ENCODE measurements at regions not wholly inside any gene's neighbourhood (a gene's known extent, or its start where the extent isn't known, plus 50 kb on each side); places are given as distances from the start of the nearest gene placed in this dataset.

- Histone ChIP-seq H3K4me1 (no peaks in the 10 kb centered on the region), H3K9me3 (peaks cover 14% of the 10 kb centered on the region; the same call in 2 of the 3 replicates), H3K4me2 (no peak overlapping the region), H3K4me3 (no peak overlapping the region), H3K27ac (no peak overlapping the region)
- ATAC-seq (no peak), FAIRE-seq (no peak), DNase-seq (ENCODE audit: low read depth in 1 of 2, low spot score in 1 of 2) (no peak)
- WGBS (ENCODE audit: missing lambda C conversion rate): 71% methylated on average over 4 of the region's 5 CpGs
- CTCF ChIA-PET: interaction anchor here (1.6 kb wide), 1 partner anchor 9 kb away, joined by 5 read pairs; no protein-coding TSS in a partner anchor
- POLR2A ChIA-PET: no interaction called here
- TF ChIP-seq EHMT2 (IDR thresholded peaks at IDR 0.05; ENCODE audit: low read depth) (no peak), MAZ (IDR thresholded peaks at IDR 0.05; ENCODE audit: borderline replicate concordance, low read depth, low read length) (no peak), RFX5 (IDR thresholded peaks at IDR 0.05) (no peak), TFCP2L1 (CRISPR knock-in tag; IDR thresholded peaks at IDR 0.05) (no peak), KDM5A (IDR thresholded peaks at IDR 0.05) (no peak), HMGXB4 (CRISPR knock-in tag; IDR thresholded peaks at IDR 0.05; ENCODE audit: borderline replicate concordance) (no peak), BHLHE40 (IDR thresholded peaks at IDR 0.05; ENCODE audit: low read depth, low read length) (no peak), TP53 (CRISPR knock-in tag; IDR thresholded peaks at IDR 0.05) (no peak), MYC (IDR thresholded peaks at IDR 0.05; ENCODE audit: borderline replicate concordance, low read length) (no peak), EHF (CRISPR knock-in tag; IDR thresholded peaks at IDR 0.05) (no peak), MAX (IDR thresholded peaks at IDR 0.05) (no peak), CBX8 (IDR thresholded peaks at IDR 0.05) (no peak), FOSB (CRISPR knock-in tag; IDR thresholded peaks at IDR 0.05) (no peak), JUN (IDR thresholded peaks at IDR 0.05) (no peak), CTCF (IDR thresholded peaks at IDR 0.05) (no peak), RARB (CRISPR knock-in tag; IDR thresholded peaks at IDR 0.05) (no peak)
Observed at GRCh38 chr3:64377942-64378341, 152.7 kb upstream of the PRICKLE2 start.

GRCh38 chr3:64375737-64376136 lies 150.5 kb upstream of the PRICKLE2 start:
- TF ChIP-seq NR3C1 (IDR thresholded peaks at IDR 0.05) (no peak), MYC (IDR thresholded peaks at IDR 0.05; ENCODE audit: borderline replicate concordance, low read length) (no peak), RAD21 (conservative IDR thresholded peaks at IDR 0.05 in 1 of 2, IDR thresholded peaks at IDR 0.05 in 1 of 2) (no peak), TP53 (CRISPR knock-in tag; IDR thresholded peaks at IDR 0.05) (no peak), ESRRA (IDR thresholded peaks at IDR 0.05; ENCODE audit: borderline replicate concordance, low read length) (no peak), CEBPB (IDR thresholded peaks at IDR 0.05) (no peak), FOSB (CRISPR knock-in tag; IDR thresholded peaks at IDR 0.05) (no peak), MAX (IDR thresholded peaks at IDR 0.05) (no peak), HOXA7 (CRISPR knock-in tag; IDR thresholded peaks at IDR 0.05) (no peak), KDM5A (IDR thresholded peaks at IDR 0.05) (no peak), RFX5 (IDR thresholded peaks at IDR 0.05) (no peak), ZSCAN20 (CRISPR knock-in tag; IDR thresholded peaks at IDR 0.05) (no peak), POLR2AphosphoS2 (conservative IDR thresholded peaks at IDR 0.05; ENCODE audit: low read length) (no peak), CHD2 (IDR thresholded peaks at IDR 0.05; ENCODE audit: low read length, partially characterized antibody) (no peak), SREBF2 (IDR thresholded peaks at IDR 0.05) (no peak), HDAC2 (IDR thresholded peaks at IDR 0.05) (no peak), EHF (CRISPR knock-in tag; IDR thresholded peaks at IDR 0.05) (no peak)
- Histone ChIP-seq H3K9me3 (peaks cover 14% of the 10 kb centered on the region; the same call in 2 of the 3 replicates), H3K27ac (no peak overlapping the region), H3K4me1 (no peaks in the 10 kb centered on the region), H3K4me3 (no peak overlapping the region), H3K4me2 (no peak overlapping the region)
- 96% methylated on average over 1 of the region's 1 CpG for WGBS (ENCODE audit: missing lambda C conversion rate)
- ATAC-seq (no peak), FAIRE-seq (no peak), DNase-seq (ENCODE audit: low read depth in 1 of 2, low spot score in 1 of 2) (no peak)
- CTCF ChIA-PET: no interaction called here
- POLR2A ChIA-PET: no interaction called here
